Neuronal stem cell (in vitro differentiated cells): ENCODE measurements at regions not wholly inside any gene's neighbourhood (a gene's known extent, or its start where the extent isn't known, plus 50 kb on each side); places are given as distances from the start of the nearest gene placed in this dataset.

Experiments
- DNase-seq: peaks from one replicate; pipeline ENCODE4 v3.0.0-alpha.2; 2013; ENCODE audit warnings: low spot score
- H2AFZ ChIP-seq: one replicate; pipeline ENCODE4 v1.6.1; 2013; ENCODE audit warnings: mild to moderate bottlenecking, low read length, inconsistent platforms
- H2AK5ac ChIP-seq: 2 replicates; pipeline ENCODE4 v1.6.1; 2013; ENCODE audit warnings: low read depth, mild to moderate bottlenecking, inconsistent platforms, low read length, moderate library complexity, mixed read lengths
- H2BK120ac ChIP-seq: 2 replicates; pipeline ENCODE4 v1.6.1; 2013; ENCODE audit warnings: low read depth, mild to moderate bottlenecking, inconsistent platforms, low read length, moderate library complexity, mixed read lengths
- H2BK12ac ChIP-seq: one replicate; pipeline ENCODE4 v1.6.1; 2013; ENCODE audit warnings: low read length, inconsistent platforms
- H2BK15ac ChIP-seq: 2 replicates; pipeline ENCODE4 v1.6.1; 2013; ENCODE audit warnings: mild to moderate bottlenecking, low read length, inconsistent platforms, mixed read lengths
- H2BK5ac ChIP-seq: one replicate; pipeline ENCODE4 v1.6.1; 2013; ENCODE audit warnings: inconsistent platforms, mild to moderate bottlenecking, low read length, moderate library complexity
- H3K14ac ChIP-seq: one replicate; pipeline ENCODE4 v1.6.1; 2013; ENCODE audit warnings: low read length, inconsistent platforms
- H3K18ac ChIP-seq: 2 replicates; pipeline ENCODE4 v1.6.1; 2013; ENCODE audit warnings: low read length, inconsistent platforms
- H3K23ac ChIP-seq: 2 replicates; pipeline ENCODE4 v1.6.1; 2013; ENCODE audit warnings: low read depth, mild to moderate bottlenecking, mixed read lengths, low read length, inconsistent platforms; ENCODE audit not compliant: poor library complexity
- H3K27ac ChIP-seq: replicated peaks from 3 replicates; pipeline ENCODE4 v1.5.1; 2013; ENCODE audit warnings: low read length, inconsistent platforms
- H3K27me3 ChIP-seq, 3 experiments: 2 replicates each; pipeline ENCODE4 v1.6.1; 2013; ENCODE audit warnings: low read length in 3 of 3, mild to moderate bottlenecking in 2 of 3, inconsistent platforms in 1 of 3, low read depth in 1 of 3, mixed read lengths in 1 of 3, moderate library complexity in 1 of 3; ENCODE audit not compliant: control insufficient read depth in 3 of 3, insufficient read depth in 3 of 3
- H3K36me3 ChIP-seq, 2 donors: replicated peaks in 1 of 2; 2 replicates each; pipeline ENCODE4 v1.6.1; 2013; ENCODE audit warnings: low read length in 2 of 2; ENCODE audit not compliant: control insufficient read depth in 2 of 2, insufficient read depth in 2 of 2
- H3K4ac ChIP-seq: 2 replicates; pipeline ENCODE4 v1.6.1; 2013; ENCODE audit warnings: inconsistent platforms, mild to moderate bottlenecking, low read length, moderate library complexity
- H3K4me1 ChIP-seq, 2 donors: 1 replicate in 1 of 2; 2 replicates in 1 of 2; pipeline ENCODE4 v1.6.1; 2013; ENCODE audit warnings: low read length in 2 of 2, low read depth in 1 of 2; ENCODE audit not compliant: control insufficient read depth in 2 of 2, insufficient read depth in 1 of 2
- H3K4me2 ChIP-seq: one replicate; pipeline ENCODE4 v1.6.1; 2013; ENCODE audit warnings: mild to moderate bottlenecking, low read length, inconsistent platforms; ENCODE audit not compliant: insufficient read depth, poor library complexity, severe bottlenecking
- H3K4me3 ChIP-seq, 2 donors: 2 replicates each; pipeline ENCODE4 v1.5.1; 2013; ENCODE audit warnings: low read length in 2 of 2, mild to moderate bottlenecking in 2 of 2, inconsistent platforms in 1 of 2, moderate library complexity in 1 of 2
- H3K79me1 ChIP-seq: one replicate; pipeline ENCODE4 v1.6.1; 2013; ENCODE audit warnings: low read depth, mild to moderate bottlenecking, inconsistent platforms, low read length, moderate library complexity
- H3K9ac ChIP-seq: one replicate; pipeline ENCODE4 v1.6.1; 2013; ENCODE audit warnings: mild to moderate bottlenecking, low read depth, low read length, inconsistent platforms; ENCODE audit not compliant: poor library complexity
- H3K9me3 ChIP-seq, 2 donors: replicated peaks in 1 of 2; 2 replicates each; pipeline versions ENCODE3 to v1.6.1; 2013; ENCODE audit warnings: low read length in 2 of 2, mild to moderate bottlenecking in 2 of 2, inconsistent platforms in 1 of 2, low read depth in 1 of 2, mixed read lengths in 1 of 2, moderate library complexity in 1 of 2; ENCODE audit not compliant: control insufficient read depth in 2 of 2, insufficient read depth in 1 of 2
- H4K8ac ChIP-seq: one replicate; pipeline ENCODE4 v1.6.1; 2013; ENCODE audit warnings: low read depth, mild to moderate bottlenecking, inconsistent platforms, low read length, moderate library complexity
- H4K91ac ChIP-seq: one replicate; pipeline ENCODE4 v1.6.1; 2013; ENCODE audit warnings: low read length, low read depth, mild to moderate bottlenecking, inconsistent platforms; ENCODE audit not compliant: poor library complexity
- WGBS, 2 donors: extraction: QIAGEN DNeasy Blood & Tissue Kit; methylation state at CpG; one replicate each; pipeline ENCODE4 v1.1.7; 2013; ENCODE audit warnings: missing lambda C conversion rate in 2 of 2, mixed read lengths in 1 of 2; ENCODE audit not compliant: insufficient read length in 2 of 2, insufficient replicate concordance in 1 of 2; ENCODE audit errors: extremely low coverage in 2 of 2; 5-methylcytosine and 5-hydroxymethylcytosine counted together

- H3K27me3 ChIP-seq, result no peaks in the 10 kb centered on the region
- no peaks in the 10 kb centered on the region for H3K79me1 ChIP-seq
- no peak overlapping the region for H4K91ac ChIP-seq
- H3K9ac ChIP-seq, result no peak overlapping the region
- no peak overlapping the region for H3K23ac ChIP-seq
- no peak overlapping the region for H2BK120ac ChIP-seq
- DNase-seq, result no peak
- H2BK12ac ChIP-seq, result no peak overlapping the region
- H3K4ac ChIP-seq, result no peak overlapping the region
- peak overlapping the region; percentile 69 for H3K27ac ChIP-seq
- H3K36me3 ChIP-seq, result no peaks in the 10 kb centered on the region
- H3K18ac ChIP-seq, result no peak overlapping the region
- H3K4me3 ChIP-seq, result no peak overlapping the region
- H2BK15ac ChIP-seq, result no peak overlapping the region
- no peak overlapping the region for H2AK5ac ChIP-seq
- no peak overlapping the region for H3K14ac ChIP-seq
- no CpG with 5 or more reads among the region's 4 CpGs for WGBS, 2 donors
- H3K9me3 ChIP-seq, result no peaks in the 10 kb centered on the region
- H3K4me2 ChIP-seq, result no peak overlapping the region
- H4K8ac ChIP-seq, result no peak overlapping the region
- H3K4me1 ChIP-seq, result peaks cover 0 to 6% of the 10 kb centered on the region in 2 donors
- H2AFZ ChIP-seq, result no peak overlapping the region
- no peak overlapping the region for H2BK5ac ChIP-seq
Observed at GRCh38 chr20:17168026-17168612, 58.7 kb upstream of the PCSK2 start.

DNA sequence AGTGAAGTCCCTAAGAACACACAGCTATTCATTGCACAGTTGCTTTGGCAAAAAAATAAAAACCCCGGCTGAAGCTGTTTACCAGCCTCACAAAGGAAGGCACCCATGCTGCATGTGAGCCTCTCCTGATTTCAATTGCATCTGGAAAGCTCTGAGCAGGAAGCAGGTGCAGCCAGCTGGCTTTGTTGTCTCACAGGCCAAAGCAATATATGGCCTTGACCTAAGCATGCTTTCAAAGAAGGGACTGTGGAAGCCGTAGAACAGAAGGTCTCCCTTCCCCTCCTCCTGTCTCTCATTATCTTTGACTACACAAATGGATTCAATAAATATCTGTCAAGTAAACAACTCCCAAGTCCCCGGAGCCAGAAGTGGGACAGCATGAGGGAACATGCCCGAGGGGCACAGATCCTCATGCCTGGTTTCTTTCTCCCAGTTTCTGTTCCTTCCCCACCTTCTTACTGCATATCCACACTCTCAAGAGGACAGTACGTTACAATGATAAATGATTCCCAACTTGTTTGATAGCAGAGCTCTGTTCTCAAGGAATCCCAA is 57.2 kb upstream of the PCSK2 start:
- Histone ChIP-seq H3K4me3 (no peak overlapping the region), H4K91ac (no peak overlapping the region), H4K8ac (no peak overlapping the region), H3K4me1 (peaks cover 0 to 6% of the 10 kb centered on the region in 2 donors), H3K27me3 (no peaks in the 10 kb centered on the region), H3K4me2 (no peak overlapping the region), H3K4ac (no peak overlapping the region), H3K9me3 (no peaks in the 10 kb centered on the region), H3K27ac (no peak overlapping the region), H2BK5ac (no peak overlapping the region), H3K14ac (no peak overlapping the region), H2BK12ac (no peak overlapping the region), H2BK15ac (no peak overlapping the region), H3K9ac (no peak overlapping the region), H3K23ac (no peak overlapping the region), H3K79me1 (no peaks in the 10 kb centered on the region), H2AFZ (no peak overlapping the region), H2BK120ac (no peak overlapping the region), H3K18ac (no peak overlapping the region), H3K36me3 (no peaks in the 10 kb centered on the region), H2AK5ac (no peak overlapping the region)
- DNase-seq, result no peak
- WGBS, 2 donors, result no CpG with 5 or more reads among the region's 5 CpGs

DNA sequence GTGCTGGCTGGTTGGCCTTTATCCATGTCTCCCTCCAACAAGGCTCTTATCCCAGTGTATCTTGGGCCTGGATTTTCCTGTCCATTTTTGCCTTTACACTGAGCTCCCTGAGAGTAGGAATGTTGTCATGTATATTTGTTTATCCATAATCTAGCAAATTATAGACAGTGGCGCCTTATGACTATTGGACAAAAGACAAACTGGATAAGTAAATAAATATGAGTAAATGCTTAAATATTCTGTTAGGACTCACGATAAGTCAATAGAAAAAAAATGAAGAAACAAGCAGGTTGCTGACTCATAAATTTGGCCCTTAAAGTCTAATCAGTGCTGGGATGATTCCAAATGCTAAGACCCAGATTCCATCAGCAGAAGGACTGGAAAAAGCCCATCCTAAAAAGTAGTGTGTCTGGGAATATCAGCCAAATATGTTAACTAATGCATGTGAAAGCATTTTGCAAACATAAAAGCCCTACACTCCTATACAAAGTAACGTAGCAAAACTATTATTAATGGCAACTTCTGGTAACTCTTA is 55.0 kb upstream of the PCSK2 start:
- Histone ChIP-seq H3K23ac (no peak overlapping the region), H2AFZ (no peak overlapping the region), H3K14ac (no peak overlapping the region), H3K4ac (no peak overlapping the region), H3K9ac (no peak overlapping the region), H3K9me3 (no peaks in the 10 kb centered on the region), H3K27me3 (no peaks in the 10 kb centered on the region), H2AK5ac (no peak overlapping the region), H2BK5ac (no peak overlapping the region), H3K4me2 (no peak overlapping the region), H4K91ac (no peak overlapping the region), H3K4me1 (peaks cover 0 to 6% of the 10 kb centered on the region in 2 donors), H3K4me3 (no peak overlapping the region), H3K79me1 (no peaks in the 10 kb centered on the region), H3K36me3 (no peaks in the 10 kb centered on the region), H2BK12ac (no peak overlapping the region), H3K18ac (no peak overlapping the region), H2BK120ac (no peak overlapping the region), H2BK15ac (no peak overlapping the region), H4K8ac (no peak overlapping the region), H3K27ac (no peak overlapping the region)
- DNase-seq, result no peak
- WGBS, 2 donors, result no CpG with 5 or more reads among the region's 3 CpGs

- Histone ChIP-seq H4K8ac (no peak overlapping the region), H3K79me1 (no peaks in the 10 kb centered on the region), H2BK15ac (no peak overlapping the region), H3K36me3 (no peaks in the 10 kb centered on the region), H2BK5ac (no peak overlapping the region), H3K4ac (no peak overlapping the region), H3K4me3 (no peak overlapping the region), H3K4me2 (no peak overlapping the region), H3K27ac (no peak overlapping the region), H3K9ac (no peak overlapping the region), H2BK12ac (no peak overlapping the region), H3K23ac (no peak overlapping the region), H3K18ac (no peak overlapping the region), H2AFZ (no peak overlapping the region), H3K14ac (no peak overlapping the region), H3K9me3 (no peaks in the 10 kb centered on the region), H2AK5ac (no peak overlapping the region), H3K27me3 (no peaks in the 10 kb centered on the region), H4K91ac (no peak overlapping the region), H2BK120ac (no peak overlapping the region), H3K4me1 (peaks cover 0 to 11% of the 10 kb centered on the region in 2 donors)
- no peak for DNase-seq
- no CpG with 5 or more reads among the region's 6 CpGs for WGBS, 2 donors
Observed at GRCh38 chr20:17172836-17173516, 53.9 kb upstream of the PCSK2 start.
